Activated T-helper 1 cell treated with anti-CD3 and anti-CD28 coated beads, Interleukin-12 subunit alpha, Interleukin-12 subunit beta, Interleukin-2, Interleukin-4 antibody, amounts not matched to agents 30 ng/mL and 10 ng/mL and 1 ng/mL, durations not matched to agents 14 hours and 24 hours and 36 hours (primary cell): ENCODE measurements at regions not wholly inside any gene's neighbourhood (a gene's known extent, or its start where the extent isn't known, plus 50 kb on each side); places are given as distances from the start of the nearest gene placed in this dataset.
"Not testable (repeated sequence)": the region's sequence is repeated elsewhere in the genome, so short reads cannot be mapped to it uniquely, and the experiment has no call there.

Experiments
- DNase-seq: peaks from one replicate; pipeline ENCODE4 v3.0.0; 2021; ENCODE audit warnings: low spot score
- H3K27ac Mint-ChIP-seq: one replicate; pipeline ENCODE4 v1.8.0; 2021; ENCODE audit warnings: mild to moderate bottlenecking, mixed read lengths
- H3K27me3 Mint-ChIP-seq: one replicate; pipeline ENCODE4 v1.8.0; 2022; ENCODE audit warnings: mild to moderate bottlenecking, moderate library complexity, mixed read lengths; ENCODE audit not compliant: insufficient read depth
- H3K36me3 Mint-ChIP-seq: one replicate; pipeline ENCODE4 v1.8.0; 2021; ENCODE audit warnings: low read depth, mixed read lengths
- H3K4me1 Mint-ChIP-seq: one replicate; pipeline ENCODE4 v1.8.0; 2021; ENCODE audit warnings: low read depth, mixed read lengths
- H3K4me3 Mint-ChIP-seq: one replicate; pipeline ENCODE4 v1.8.0; 2021; ENCODE audit warnings: mild to moderate bottlenecking, moderate library complexity, mixed read lengths
- H3K9me3 Mint-ChIP-seq: one replicate; pipeline ENCODE4 v1.8.0; 2021; ENCODE audit warnings: mixed read lengths
- intact Hi-C: fragments of 100-400 bp; cut with micrococcal nuclease; formaldehyde crosslinking; loops from one replicate; pipeline ENCODE4 v1.15.1; 2024

GRCh38 chr6:119858901-119859300, 509.3 kb upstream of the MAN1A1 start:
- H3K9me3 Mint-ChIP-seq: no peaks in the 10 kb centered on the region
- intact Hi-C loops: loop anchor here (5.0 kb wide), 1 partner anchor 712 kb away; no protein-coding TSS in a partner anchor
- H3K4me1 Mint-ChIP-seq: peaks cover 14% of the 10 kb centered on the region
- H3K27ac Mint-ChIP-seq: no peak overlapping the region
- no peak for DNase-seq
- no peaks in the 10 kb centered on the region for H3K36me3 Mint-ChIP-seq
- peaks cover 7% of the 10 kb centered on the region for H3K27me3 Mint-ChIP-seq
- no peak overlapping the region for H3K4me3 Mint-ChIP-seq

GRCh38 chr6:119856136-119856535, 506.6 kb upstream of the MAN1A1 start:
- intact Hi-C loops: loop anchor here (1.0 to 5.0 kb wide), 2 partner anchors 506 to 709 kb away; no protein-coding TSS in a partner anchor
- H3K4me3 Mint-ChIP-seq: peak overlapping the region; percentile 56
- peaks cover 9% of the 10 kb centered on the region for H3K27me3 Mint-ChIP-seq
- no peak for DNase-seq
- no peaks in the 10 kb centered on the region for H3K36me3 Mint-ChIP-seq
- peaks cover 14% of the 10 kb centered on the region for H3K4me1 Mint-ChIP-seq
- H3K27ac Mint-ChIP-seq: no peak overlapping the region
- no peaks in the 10 kb centered on the region for H3K9me3 Mint-ChIP-seq

- intact Hi-C loops: no loop called here
- H3K9me3 Mint-ChIP-seq: no peaks in the 10 kb centered on the region
- no peak overlapping the region for H3K27ac Mint-ChIP-seq
- H3K4me1 Mint-ChIP-seq: no peaks in the 10 kb centered on the region
- no peaks in the 10 kb centered on the region for H3K36me3 Mint-ChIP-seq
- no peak overlapping the region for H3K4me3 Mint-ChIP-seq
- peaks cover 5% of the 10 kb centered on the region for H3K27me3 Mint-ChIP-seq
- no peak for DNase-seq
Observed at GRCh38 chr6:119848696-119849095, 499.1 kb upstream of the MAN1A1 start.

GRCh38 chr6:119845161-119845560, 495.6 kb upstream of the MAN1A1 start:
- no peaks in the 10 kb centered on the region for H3K9me3 Mint-ChIP-seq
- H3K27me3 Mint-ChIP-seq: no peaks in the 10 kb centered on the region
- H3K4me1 Mint-ChIP-seq: no peaks in the 10 kb centered on the region

GRCh38 chr6:119844387-119844786, 494.8 kb upstream of the MAN1A1 start:
- no peak overlapping the region for H3K27ac Mint-ChIP-seq
- H3K4me1 Mint-ChIP-seq: no peaks in the 10 kb centered on the region
- H3K4me3 Mint-ChIP-seq: no peak overlapping the region
- intact Hi-C loops: no loop called here
- no peak for DNase-seq
- no peaks in the 10 kb centered on the region for H3K27me3 Mint-ChIP-seq
- no peaks in the 10 kb centered on the region for H3K9me3 Mint-ChIP-seq
- no peaks in the 10 kb centered on the region for H3K36me3 Mint-ChIP-seq

More at GRCh38 chr6:119845161-119845560, 495.6 kb upstream of the MAN1A1 start:
- H3K4me3 Mint-ChIP-seq: no peak overlapping the region
- intact Hi-C loops: no loop called here
- no peaks in the 10 kb centered on the region for H3K36me3 Mint-ChIP-seq
- no peak overlapping the region for H3K27ac Mint-ChIP-seq
- DNase-seq: no peak

- Mint-ChIP-seq H3K4me1 (no peaks in the 10 kb centered on the region), H3K36me3 (no peaks in the 10 kb centered on the region)
- intact Hi-C loops: no loop called here
Observed at GRCh38 chr6:119842191-119842590, 492.6 kb upstream of the MAN1A1 start.

GRCh38 chr6:119838043-119838442, 488.5 kb upstream of the MAN1A1 start:
- Mint-ChIP-seq H3K27ac (no peak overlapping the region), H3K9me3 (no peaks in the 10 kb centered on the region), H3K4me1 (no peaks in the 10 kb centered on the region), H3K36me3 (no peaks in the 10 kb centered on the region), H3K27me3 (no peaks in the 10 kb centered on the region), H3K4me3 (no peak overlapping the region)
- intact Hi-C loops: no loop called here
- DNase-seq: no peak

More at GRCh38 chr6:119842191-119842590, 492.6 kb upstream of the MAN1A1 start:
- Mint-ChIP-seq H3K9me3 (no peaks in the 10 kb centered on the region), H3K27ac (no peak overlapping the region), H3K4me3 (no peak overlapping the region), H3K27me3 (no peaks in the 10 kb centered on the region)
- no peak for DNase-seq

GRCh38 chr6:119834418-119834817, 484.9 kb upstream of the MAN1A1 start:
- Mint-ChIP-seq H3K27ac (no peak overlapping the region), H3K4me1 (no peaks in the 10 kb centered on the region), H3K36me3 (no peaks in the 10 kb centered on the region), H3K27me3 (no peaks in the 10 kb centered on the region), H3K4me3 (no peak overlapping the region), H3K9me3 (no peaks in the 10 kb centered on the region)
- intact Hi-C loops: no loop called here
- DNase-seq: no peak

- Mint-ChIP-seq H3K27me3 (no peaks in the 10 kb centered on the region), H3K4me1 (no peaks in the 10 kb centered on the region), H3K36me3 (no peaks in the 10 kb centered on the region), H3K9me3 (no peaks in the 10 kb centered on the region), H3K27ac (no peak overlapping the region), H3K4me3 (no peak overlapping the region)
- intact Hi-C loops: no loop called here
- no peak for DNase-seq
Observed at GRCh38 chr6:119832411-119832810, 482.9 kb upstream of the MAN1A1 start.

- H3K9me3 Mint-ChIP-seq: no peaks in the 10 kb centered on the region
- H3K4me3 Mint-ChIP-seq: no peak overlapping the region
- intact Hi-C loops: no loop called here
- no peaks in the 10 kb centered on the region for H3K4me1 Mint-ChIP-seq
- peaks cover 4% of the 10 kb centered on the region for H3K27me3 Mint-ChIP-seq
- H3K27ac Mint-ChIP-seq: no peak overlapping the region
- no peaks in the 10 kb centered on the region for H3K36me3 Mint-ChIP-seq
- no peak for DNase-seq
Observed at GRCh38 chr6:119830494-119831295, 481.1 kb upstream of the MAN1A1 start.

GRCh38 chr6:119830069-119830468, 480.5 kb upstream of the MAN1A1 start:
- no peak for DNase-seq
- H3K27ac Mint-ChIP-seq: no peak overlapping the region
- H3K4me1 Mint-ChIP-seq: no peaks in the 10 kb centered on the region
- intact Hi-C loops: no loop called here
- H3K27me3 Mint-ChIP-seq: peaks cover 4% of the 10 kb centered on the region
- no peak overlapping the region for H3K4me3 Mint-ChIP-seq
- H3K9me3 Mint-ChIP-seq: no peaks in the 10 kb centered on the region
- H3K36me3 Mint-ChIP-seq: no peaks in the 10 kb centered on the region

- H3K36me3 Mint-ChIP-seq, H3K4me1 Mint-ChIP-seq, H3K4me3 Mint-ChIP-seq, intact Hi-C loops, H3K27me3 Mint-ChIP-seq, DNase-seq, H3K27ac Mint-ChIP-seq, H3K9me3 Mint-ChIP-seq: not testable (repeated sequence)
Observed at GRCh38 chr6:119829499-119829898, 479.9 kb upstream of the MAN1A1 start.

GRCh38 chr6:119829006-119829405, 479.4 kb upstream of the MAN1A1 start:
- no peak overlapping the region for H3K4me3 Mint-ChIP-seq
- intact Hi-C loops: no loop called here
- peaks cover 4% of the 10 kb centered on the region for H3K27me3 Mint-ChIP-seq
- no peak for DNase-seq
- no peak overlapping the region for H3K27ac Mint-ChIP-seq
- no peaks in the 10 kb centered on the region for H3K9me3 Mint-ChIP-seq
- no peaks in the 10 kb centered on the region for H3K4me1 Mint-ChIP-seq
- H3K36me3 Mint-ChIP-seq: no peaks in the 10 kb centered on the region
